ENCODE measurements at regions not wholly inside any gene's neighbourhood (a gene's known extent, or its start where the extent isn't known, plus 50 kb on each side); places are given as distances from the start of the nearest gene placed in this dataset.

DNA sequence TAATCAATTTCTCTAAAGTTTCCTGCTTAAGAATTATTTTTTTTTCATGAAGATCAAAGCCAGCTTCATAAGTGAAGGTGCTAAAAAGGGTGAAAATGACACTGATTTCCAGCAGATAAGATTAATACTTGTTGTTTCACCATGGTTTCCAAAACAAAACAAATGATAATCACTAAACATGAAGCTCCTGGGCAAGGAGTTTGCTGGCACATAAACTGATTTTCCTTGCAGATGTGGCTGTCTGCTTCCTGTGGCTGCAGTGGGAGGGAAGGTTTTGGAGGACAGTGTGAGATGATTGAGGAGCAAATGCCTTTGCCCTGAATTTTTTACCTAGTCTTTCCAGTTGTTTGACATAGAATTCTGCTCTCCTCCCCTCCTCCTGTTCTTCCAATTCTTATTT is 228.8 kb downstream of the DIPK2A start:
- Histone ChIP-seq H3K9ac (ENCODE audit: low read length) (no peak overlapping the region), H3K4me3 (ENCODE audit: low read length) (no peak overlapping the region), H3K27me3 (replicated peaks; ENCODE audit: control insufficient read depth, insufficient read depth, low read length) (no peaks in the 10 kb centered on the region), H3K4me1 (ENCODE audit: control insufficient read depth, insufficient read depth, low read length) (no peaks in the 10 kb centered on the region), H3K9me3 (ENCODE audit: control insufficient read depth, low read length) (peaks cover 6% of the 10 kb centered on the region), H3K36me3 (ENCODE audit: control insufficient read depth, insufficient read depth, low read length, severe bottlenecking) (no peaks in the 10 kb centered on the region)
- no peak for DNase-seq (ENCODE audit: low read depth)

DNA sequence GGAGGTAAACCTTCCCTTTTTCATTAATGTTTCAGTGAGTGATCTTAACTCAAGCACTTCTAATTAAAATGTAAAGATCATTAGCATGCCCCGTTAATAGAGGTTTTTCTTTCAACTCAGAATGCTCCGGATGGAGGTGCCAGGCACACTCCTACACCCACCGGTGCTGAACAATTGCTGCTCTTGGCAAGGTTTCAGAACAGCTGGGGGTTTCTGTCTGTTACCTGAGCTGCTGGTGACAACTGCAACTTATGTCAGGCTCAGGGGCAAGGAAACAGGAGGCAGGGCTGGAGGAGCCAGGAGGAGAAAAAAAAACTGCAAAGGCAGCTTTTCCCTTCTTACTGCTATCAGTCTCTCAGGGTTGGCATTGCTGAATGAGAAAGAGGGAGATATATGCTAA is 250.1 kb downstream of the DIPK2A start:
- H3K9ac ChIP-seq (ENCODE audit: low read length) = no peak overlapping the region
- no peaks in the 10 kb centered on the region for H3K27me3 ChIP-seq (replicated peaks; ENCODE audit: control insufficient read depth, insufficient read depth, low read length)
- H3K9me3 ChIP-seq (ENCODE audit: control insufficient read depth, low read length) = no peaks in the 10 kb centered on the region
- H3K4me3 ChIP-seq (ENCODE audit: low read length) = no peak overlapping the region
- H3K36me3 ChIP-seq (ENCODE audit: control insufficient read depth, insufficient read depth, low read length, severe bottlenecking) = no peaks in the 10 kb centered on the region
- DNase-seq (ENCODE audit: low read depth) = no peak
- no peaks in the 10 kb centered on the region for H3K4me1 ChIP-seq (ENCODE audit: control insufficient read depth, insufficient read depth, low read length)

GRCh38 chr3:144229330-144229729 is 257.7 kb downstream of the DIPK2A start:
- H3K9ac ChIP-seq (ENCODE audit: low read length) = no peak overlapping the region
- no peak for DNase-seq (ENCODE audit: low read depth)
- H3K9me3 ChIP-seq (ENCODE audit: control insufficient read depth, low read length) = no peaks in the 10 kb centered on the region
- H3K27me3 ChIP-seq (replicated peaks; ENCODE audit: control insufficient read depth, insufficient read depth, low read length) = no peaks in the 10 kb centered on the region
- no peaks in the 10 kb centered on the region for H3K36me3 ChIP-seq (ENCODE audit: control insufficient read depth, insufficient read depth, low read length, severe bottlenecking)
- no peaks in the 10 kb centered on the region for H3K4me1 ChIP-seq (ENCODE audit: control insufficient read depth, insufficient read depth, low read length)
- no peak overlapping the region for H3K4me3 ChIP-seq (ENCODE audit: low read length)

- H3K36me3 ChIP-seq (ENCODE audit: control insufficient read depth, insufficient read depth, low read length, severe bottlenecking) = no peaks in the 10 kb centered on the region
- no peak for DNase-seq (ENCODE audit: low read depth)
Observed at GRCh38 chr3:144229953-144230352, 258.3 kb downstream of the DIPK2A start.

GRCh38 chr3:144235489-144235888 is 263.9 kb downstream of the DIPK2A start:
- H3K9ac ChIP-seq (ENCODE audit: low read length) = no peak overlapping the region
- no peak for DNase-seq (ENCODE audit: low read depth)
- H3K27me3 ChIP-seq (replicated peaks; ENCODE audit: control insufficient read depth, insufficient read depth, low read length) = no peaks in the 10 kb centered on the region
- no peaks in the 10 kb centered on the region for H3K4me1 ChIP-seq (ENCODE audit: control insufficient read depth, insufficient read depth, low read length)
- no peak overlapping the region for H3K4me3 ChIP-seq (ENCODE audit: low read length)
- H3K36me3 ChIP-seq (ENCODE audit: control insufficient read depth, insufficient read depth, low read length, severe bottlenecking) = no peaks in the 10 kb centered on the region
- no peaks in the 10 kb centered on the region for H3K9me3 ChIP-seq (ENCODE audit: control insufficient read depth, low read length)

More at GRCh38 chr3:144229953-144230352, 258.3 kb downstream of the DIPK2A start:
- Histone ChIP-seq H3K27me3 (replicated peaks; ENCODE audit: control insufficient read depth, insufficient read depth, low read length) (no peaks in the 10 kb centered on the region), H3K9ac (ENCODE audit: low read length) (no peak overlapping the region), H3K4me3 (ENCODE audit: low read length) (no peak overlapping the region), H3K4me1 (ENCODE audit: control insufficient read depth, insufficient read depth, low read length) (no peaks in the 10 kb centered on the region), H3K9me3 (ENCODE audit: control insufficient read depth, low read length) (no peaks in the 10 kb centered on the region)

GRCh38 chr3:144237351-144237750 is 265.7 kb downstream of the DIPK2A start:
- Histone ChIP-seq H3K9me3 (ENCODE audit: control insufficient read depth, low read length) (no peaks in the 10 kb centered on the region), H3K27me3 (replicated peaks; ENCODE audit: control insufficient read depth, insufficient read depth, low read length) (no peaks in the 10 kb centered on the region), H3K36me3 (ENCODE audit: control insufficient read depth, insufficient read depth, low read length, severe bottlenecking) (no peaks in the 10 kb centered on the region), H3K4me1 (ENCODE audit: control insufficient read depth, insufficient read depth, low read length) (peaks cover 2% of the 10 kb centered on the region), H3K4me3 (ENCODE audit: low read length) (no peak overlapping the region), H3K9ac (ENCODE audit: low read length) (no peak overlapping the region)
- no peak for DNase-seq (ENCODE audit: low read depth)

GRCh38 chr3:144241404-144241803 is 269.8 kb downstream of the DIPK2A start:
- no peak overlapping the region for H3K9ac ChIP-seq (ENCODE audit: low read length)
- no peaks in the 10 kb centered on the region for H3K27me3 ChIP-seq (replicated peaks; ENCODE audit: control insufficient read depth, insufficient read depth, low read length)
- peak; percentile 19 for DNase-seq (ENCODE audit: low read depth)
- H3K4me1 ChIP-seq (ENCODE audit: control insufficient read depth, insufficient read depth, low read length) = peaks cover 2% of the 10 kb centered on the region
- no peaks in the 10 kb centered on the region for H3K36me3 ChIP-seq (ENCODE audit: control insufficient read depth, insufficient read depth, low read length, severe bottlenecking)
- H3K9me3 ChIP-seq (ENCODE audit: control insufficient read depth, low read length) = no peaks in the 10 kb centered on the region
- no peak overlapping the region for H3K4me3 ChIP-seq (ENCODE audit: low read length)

DNA sequence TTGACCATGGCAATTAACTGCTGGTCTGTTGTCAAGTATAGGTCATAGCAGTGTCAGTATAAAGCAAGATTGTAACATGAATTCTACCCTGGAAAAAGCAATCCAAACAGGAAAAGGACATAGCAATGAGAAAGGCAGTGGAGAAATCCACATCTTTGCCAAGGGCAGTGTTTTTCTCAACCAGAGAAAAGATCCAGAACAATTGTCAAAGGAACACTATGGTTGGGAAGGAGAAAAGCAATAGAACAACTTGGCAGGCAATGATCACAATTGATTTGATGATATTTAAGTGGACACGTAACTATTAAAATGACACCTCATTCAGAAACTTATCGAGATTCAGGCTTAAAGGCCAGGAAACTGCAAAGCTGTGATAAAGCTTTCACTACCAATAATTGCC is 271.1 kb downstream of the DIPK2A start:
- no peaks in the 10 kb centered on the region for H3K27me3 ChIP-seq (replicated peaks; ENCODE audit: control insufficient read depth, insufficient read depth, low read length)
- no peaks in the 10 kb centered on the region for H3K36me3 ChIP-seq (ENCODE audit: control insufficient read depth, insufficient read depth, low read length, severe bottlenecking)
- no peak for DNase-seq (ENCODE audit: low read depth)
- H3K4me1 ChIP-seq (ENCODE audit: control insufficient read depth, insufficient read depth, low read length) = peaks cover 2% of the 10 kb centered on the region
- no peak overlapping the region for H3K9ac ChIP-seq (ENCODE audit: low read length)
- no peaks in the 10 kb centered on the region for H3K9me3 ChIP-seq (ENCODE audit: control insufficient read depth, low read length)
- no peak overlapping the region for H3K4me3 ChIP-seq (ENCODE audit: low read length)

DNA sequence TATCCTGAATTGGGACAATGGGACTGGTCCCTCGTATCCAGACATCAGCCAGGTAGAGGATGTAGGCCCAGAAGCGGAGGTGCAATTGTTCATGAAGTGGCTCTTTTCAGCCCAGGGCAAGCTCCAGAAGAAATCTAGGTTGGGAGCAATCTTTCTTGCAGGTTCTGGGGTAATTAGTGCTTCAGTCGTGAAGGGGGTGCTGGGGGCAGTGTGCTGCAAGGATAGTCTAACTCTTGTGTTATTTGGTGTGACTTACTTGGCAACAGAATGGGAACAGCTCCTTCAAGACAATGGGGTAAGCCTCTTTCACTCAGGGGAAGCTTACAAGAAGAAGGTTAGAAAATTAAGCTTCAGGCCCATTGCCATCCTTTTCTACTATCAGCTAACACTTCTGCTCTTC is 273.0 kb downstream of the DIPK2A start:
- DNase-seq (ENCODE audit: low read depth) = no peak
- Histone ChIP-seq H3K27me3 (replicated peaks; ENCODE audit: control insufficient read depth, insufficient read depth, low read length) (no peaks in the 10 kb centered on the region), H3K9ac (ENCODE audit: low read length) (no peak overlapping the region), H3K4me1 (ENCODE audit: control insufficient read depth, insufficient read depth, low read length) (peaks cover 2% of the 10 kb centered on the region), H3K36me3 (ENCODE audit: control insufficient read depth, insufficient read depth, low read length, severe bottlenecking) (no peaks in the 10 kb centered on the region), H3K4me3 (ENCODE audit: low read length) (no peak overlapping the region), H3K9me3 (ENCODE audit: control insufficient read depth, low read length) (no peaks in the 10 kb centered on the region)

GRCh38 chr3:144252896-144253295 is 281.3 kb downstream of the DIPK2A start:
- Histone ChIP-seq H3K4me1 (ENCODE audit: control insufficient read depth, insufficient read depth, low read length) (no peaks in the 10 kb centered on the region), H3K36me3 (ENCODE audit: control insufficient read depth, insufficient read depth, low read length, severe bottlenecking) (no peaks in the 10 kb centered on the region), H3K4me3 (ENCODE audit: low read length) (no peak overlapping the region), H3K9me3 (ENCODE audit: control insufficient read depth, low read length) (no peaks in the 10 kb centered on the region), H3K27me3 (replicated peaks; ENCODE audit: control insufficient read depth, insufficient read depth, low read length) (no peaks in the 10 kb centered on the region), H3K9ac (ENCODE audit: low read length) (no peak overlapping the region)
- no peak for DNase-seq (ENCODE audit: low read depth)

GRCh38 chr3:144257381-144257780 is 285.8 kb downstream of the DIPK2A start:
- Histone ChIP-seq H3K4me1 (ENCODE audit: control insufficient read depth, insufficient read depth, low read length) (no peaks in the 10 kb centered on the region), H3K36me3 (ENCODE audit: control insufficient read depth, insufficient read depth, low read length, severe bottlenecking) (no peaks in the 10 kb centered on the region), H3K9ac (ENCODE audit: low read length) (no peak overlapping the region), H3K9me3 (ENCODE audit: control insufficient read depth, low read length) (no peaks in the 10 kb centered on the region), H3K4me3 (ENCODE audit: low read length) (no peak overlapping the region), H3K27me3 (replicated peaks; ENCODE audit: control insufficient read depth, insufficient read depth, low read length) (no peaks in the 10 kb centered on the region)
- no peak for DNase-seq (ENCODE audit: low read depth)

- H3K4me1 ChIP-seq (ENCODE audit: control insufficient read depth, insufficient read depth, low read length) = no peaks in the 10 kb centered on the region
- no peaks in the 10 kb centered on the region for H3K36me3 ChIP-seq (ENCODE audit: control insufficient read depth, insufficient read depth, low read length, severe bottlenecking)
- H3K9me3 ChIP-seq (ENCODE audit: control insufficient read depth, low read length) = no peaks in the 10 kb centered on the region
- DNase-seq (ENCODE audit: low read depth) = peak; percentile 12
- H3K9ac ChIP-seq (ENCODE audit: low read length) = no peak overlapping the region
- no peaks in the 10 kb centered on the region for H3K27me3 ChIP-seq (replicated peaks; ENCODE audit: control insufficient read depth, insufficient read depth, low read length)
- no peak overlapping the region for H3K4me3 ChIP-seq (ENCODE audit: low read length)
Observed at GRCh38 chr3:144259267-144259666, 287.6 kb downstream of the DIPK2A start.
